Left kidney (tissue), 1 donor: ENCODE measurements at regions not wholly inside any gene's neighbourhood (a gene's known extent, or its start where the extent isn't known, plus 50 kb on each side); places are given as distances from the start of the nearest gene placed in this dataset.
A peak's percentile ranks its signal among the peaks of the same experiment; 100 is the strongest.

Source experiments
- DNase-seq: peaks from one replicate; pipeline ENCODE4 v3.0.0-alpha.2; 2013

GRCh38 chr11:29305456-29306232 is 711.2 kb downstream of the KCNA4 start:
- DNase-seq, result no peak

GRCh38 chr11:29300420-29300819 is 716.4 kb downstream of the KCNA4 start:
- no peak for DNase-seq

GRCh38 chr11:29296680-29297079 is 720.1 kb downstream of the KCNA4 start:
- no peak for DNase-seq

- DNase-seq, result no peak
These were observed 723.0 kb downstream of the KCNA4 start for GRCh38 chr11:29293825-29294224.

GRCh38 chr11:29282088-29282487 is 734.7 kb downstream of the KCNA4 start:
- peak; percentile 12 for DNase-seq

GRCh38 chr11:29281271-29281777 is 735.5 kb downstream of the KCNA4 start:
- no peak for DNase-seq

- DNase-seq, result no peak
These were observed 736.4 kb downstream of the KCNA4 start for GRCh38 chr11:29280452-29280851.

GRCh38 chr11:29279716-29280115 is 737.1 kb downstream of the KCNA4 start:
- DNase-seq, result no peak

GRCh38 chr11:29272019-29272654 is 744.7 kb downstream of the KCNA4 start:
- DNase-seq, result no peak

GRCh38 chr11:29271616-29272015 is 745.2 kb downstream of the KCNA4 start:
- peak; percentile 7 for DNase-seq

GRCh38 chr11:29268733-29269132 is 748.1 kb downstream of the KCNA4 start:
- DNase-seq, result no peak

GRCh38 chr11:29265792-29266191 is 751.0 kb downstream of the KCNA4 start:
- no peak for DNase-seq

- no peak for DNase-seq
These were observed 751.4 kb downstream of the KCNA4 start for GRCh38 chr11:29265381-29265780.

- no peak for DNase-seq
These were observed 752.7 kb downstream of the KCNA4 start for GRCh38 chr11:29263971-29264682.

GRCh38 chr11:29261831-29262230 is 755.0 kb downstream of the KCNA4 start:
- DNase-seq, result no peak

- DNase-seq, result no peak
These were observed 755.7 kb downstream of the KCNA4 start for GRCh38 chr11:29260939-29261705.

- no peak for DNase-seq
These were observed 758.4 kb downstream of the KCNA4 start for GRCh38 chr11:29258411-29258810.

GRCh38 chr11:29256580-29256979 is 760.2 kb downstream of the KCNA4 start:
- DNase-seq, result no peak

GRCh38 chr11:29255401-29255800 is 761.4 kb downstream of the KCNA4 start:
- no peak for DNase-seq

- DNase-seq, result no peak
These were observed 765.1 kb downstream of the KCNA4 start for GRCh38 chr11:29251738-29252137.

GRCh38 chr11:29249713-29250112 is 767.1 kb downstream of the KCNA4 start:
- DNase-seq, result no peak

GRCh38 chr11:29244355-29244754 is 772.5 kb downstream of the KCNA4 start:
- no peak for DNase-seq
